Karpas-422 (cell line): ENCODE measurements at regions not wholly inside any gene's neighbourhood (a gene's known extent, or its start where the extent isn't known, plus 50 kb on each side); places are given as distances from the start of the nearest gene placed in this dataset.

ENCODE experiments used
- DNase-seq: peaks from one replicate; pipeline ENCODE4 v3.0.0-alpha.2; 2015
- H2AFZ ChIP-seq: fragments of 200-600 bp; sonication (generic); 2 replicates; pipeline ENCODE4 v1.6.1; 2014; ENCODE audit warnings: antibody characterized with exemption, low read length, mixed read lengths
- H3K27ac ChIP-seq: fragments of 200-600 bp; sonication (generic); 2 replicates; pipeline ENCODE4 v1.5.1; 2014; ENCODE audit warnings: mild to moderate bottlenecking, low read length, moderate library complexity
- H3K27me3 ChIP-seq: fragments of 200-600 bp; sonication (generic); 2 replicates; pipeline ENCODE4 v1.6.1; 2014; ENCODE audit warnings: low read length, mixed read lengths
- H3K36me3 ChIP-seq: fragments of 200-600 bp; sonication (generic); 2 replicates; pipeline ENCODE4 v1.6.1; 2014; ENCODE audit warnings: low read length, mixed read lengths; ENCODE audit not compliant: insufficient read depth
- H3K4me1 ChIP-seq: fragments of 200-600 bp; sonication (generic); 2 replicates; pipeline ENCODE4 v1.6.1; 2014; ENCODE audit warnings: mild to moderate bottlenecking, low read length, mixed read lengths
- H3K4me2 ChIP-seq: fragments of 200-600 bp; sonication (generic); 2 replicates; pipeline ENCODE4 v1.6.1; 2014; ENCODE audit warnings: low read length, low read depth, mild to moderate bottlenecking; ENCODE audit not compliant: poor library complexity, severe bottlenecking
- H3K4me3 ChIP-seq: fragments of 200-600 bp; sonication (generic); 2 replicates; pipeline ENCODE4 v1.5.1; 2014; ENCODE audit warnings: mild to moderate bottlenecking, antibody characterized with exemption, low read length, mixed read lengths
- H3K79me2 ChIP-seq: fragments of 200-600 bp; sonication (generic); 2 replicates; pipeline ENCODE4 v1.6.1; 2014; ENCODE audit warnings: mild to moderate bottlenecking, low read length, mixed read lengths
- H3K9ac ChIP-seq: fragments of 200-600 bp; sonication (generic); 2 replicates; pipeline ENCODE4 v1.6.0; 2014; ENCODE audit warnings: low read length
- H3K9me2 ChIP-seq: fragments of 200-600 bp; sonication (generic), shearing (Covaris generic); replicated peaks from 2 replicates; pipeline ENCODE4 v1.6.0; 2014; ENCODE audit warnings: mild to moderate bottlenecking, low read length, moderate library complexity; ENCODE audit not compliant: insufficient read depth
- H3K9me3 ChIP-seq: fragments of 300-700, 200-600 bp; sonication (generic); 2 replicates; pipeline ENCODE4 v1.6.1; 2014; ENCODE audit warnings: low read length, mixed read lengths
- H4K20me1 ChIP-seq: fragments of 200-600 bp; sonication (generic); 2 replicates; pipeline ENCODE4 v1.6.1; 2014; ENCODE audit warnings: mild to moderate bottlenecking, antibody characterized with exemption, low read length, low read depth; ENCODE audit not compliant: insufficient read depth

DNA sequence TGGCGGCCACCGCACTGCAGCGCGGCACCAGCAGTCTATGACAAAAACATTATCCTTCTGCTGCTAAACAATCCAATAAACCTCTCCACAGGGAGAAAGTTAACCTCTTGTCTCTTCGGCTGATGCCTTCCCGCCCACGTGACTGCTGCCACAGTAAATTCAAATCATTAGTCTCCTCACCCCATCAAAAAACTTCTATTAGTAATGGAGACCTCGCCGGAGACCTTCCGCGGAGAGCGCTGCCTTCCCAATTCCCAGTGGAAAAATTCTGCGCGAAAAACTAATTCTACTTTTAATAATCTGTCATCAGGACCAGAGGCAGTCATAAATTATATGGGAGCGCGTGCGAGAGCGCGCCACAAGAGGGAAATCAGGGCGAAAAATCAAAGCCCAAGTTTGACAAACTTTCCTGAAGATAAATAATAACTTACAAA is 90.0 kb upstream of the PAX2 start:
- Histone ChIP-seq H4K20me1 (no peaks in the 10 kb centered on the region), H3K4me2 (no peak overlapping the region)

DNA sequence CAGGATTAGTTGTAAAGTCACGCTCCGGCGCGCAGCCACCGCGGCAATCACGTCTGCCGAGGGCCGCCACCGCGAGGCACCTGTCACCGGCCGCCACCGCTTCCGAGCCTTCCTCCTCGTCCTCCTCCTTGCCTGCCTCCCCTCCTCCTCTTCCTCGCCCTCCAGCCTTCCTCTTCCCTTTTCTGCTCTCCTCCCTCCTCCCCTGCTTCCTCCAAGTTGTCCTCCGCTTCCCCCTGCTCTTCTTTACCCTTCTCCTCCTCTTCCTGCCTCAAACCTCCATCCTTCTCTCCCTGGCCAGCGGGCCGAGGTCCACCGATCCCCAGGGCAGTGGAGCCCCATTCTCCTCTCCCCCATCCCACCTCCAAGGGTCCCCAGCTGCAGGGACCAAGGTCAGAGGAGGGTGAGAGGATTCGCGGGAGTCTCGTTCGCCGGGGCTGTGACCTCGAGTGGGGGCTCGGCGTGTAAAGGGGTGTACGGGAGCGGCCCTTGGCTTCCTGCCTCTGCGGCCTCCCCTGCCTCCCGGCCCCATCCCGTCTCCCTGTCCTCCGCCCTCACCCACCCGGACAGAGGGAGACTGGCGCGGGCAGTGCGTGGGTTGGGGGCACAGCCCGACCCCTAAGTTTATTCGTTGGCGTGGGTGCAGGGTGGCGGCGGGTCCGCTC is 89.5 kb upstream of the PAX2 start:
- Histone ChIP-seq H2AFZ (no peak overlapping the region), H3K4me1 (no peaks in the 10 kb centered on the region), H3K9me2 (no peaks in the 10 kb centered on the region), H3K27me3 (no peaks in the 10 kb centered on the region), H3K36me3 (no peaks in the 10 kb centered on the region), H3K9ac (no peak overlapping the region), H3K4me2 (no peak overlapping the region), H3K79me2 (no peaks in the 10 kb centered on the region), H3K27ac (no peak overlapping the region), H3K9me3 (no peaks in the 10 kb centered on the region), H4K20me1 (no peaks in the 10 kb centered on the region), H3K4me3 (no peak overlapping the region)
- no peak for DNase-seq

More for the DNA sequence above, 90.0 kb upstream of the PAX2 start:
- no peaks in the 10 kb centered on the region for H3K27me3 ChIP-seq
- DNase-seq = no peak
- no peaks in the 10 kb centered on the region for H3K36me3 ChIP-seq
- no peak overlapping the region for H3K27ac ChIP-seq
- no peaks in the 10 kb centered on the region for H3K9me2 ChIP-seq
- H3K9ac ChIP-seq = no peak overlapping the region
- H2AFZ ChIP-seq = no peak overlapping the region
- no peaks in the 10 kb centered on the region for H3K9me3 ChIP-seq
- H3K4me3 ChIP-seq = no peak overlapping the region
- no peaks in the 10 kb centered on the region for H3K79me2 ChIP-seq
- H3K4me1 ChIP-seq = no peaks in the 10 kb centered on the region

DNA sequence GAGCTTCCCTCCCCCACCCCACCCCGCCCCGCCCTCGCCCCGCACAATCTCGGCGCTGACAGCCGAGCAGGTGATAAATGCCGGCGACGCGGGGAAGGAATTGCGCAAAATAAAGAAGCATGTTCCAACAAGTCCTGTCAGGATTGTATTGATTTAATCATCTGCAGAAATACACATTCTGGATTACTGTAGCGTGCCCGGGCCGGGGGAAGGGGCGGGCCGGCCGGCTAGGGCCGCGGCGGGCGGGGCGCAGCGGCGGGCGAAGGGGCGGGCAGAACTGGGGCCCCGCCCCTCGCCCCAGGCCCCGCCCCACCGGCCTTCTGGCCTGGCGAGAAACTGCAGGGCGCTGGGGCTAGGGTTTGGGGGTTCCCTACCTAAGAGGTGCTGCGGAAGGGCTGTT is 88.9 kb upstream of the PAX2 start:
- Histone ChIP-seq H4K20me1 (no peaks in the 10 kb centered on the region), H2AFZ (no peak overlapping the region), H3K4me1 (no peaks in the 10 kb centered on the region), H3K27ac (no peak overlapping the region), H3K36me3 (no peaks in the 10 kb centered on the region), H3K9me2 (no peaks in the 10 kb centered on the region), H3K9ac (no peak overlapping the region), H3K27me3 (no peaks in the 10 kb centered on the region), H3K9me3 (no peaks in the 10 kb centered on the region), H3K79me2 (no peaks in the 10 kb centered on the region), H3K4me2 (no peak overlapping the region), H3K4me3 (no peak overlapping the region)
- no peak for DNase-seq

DNA sequence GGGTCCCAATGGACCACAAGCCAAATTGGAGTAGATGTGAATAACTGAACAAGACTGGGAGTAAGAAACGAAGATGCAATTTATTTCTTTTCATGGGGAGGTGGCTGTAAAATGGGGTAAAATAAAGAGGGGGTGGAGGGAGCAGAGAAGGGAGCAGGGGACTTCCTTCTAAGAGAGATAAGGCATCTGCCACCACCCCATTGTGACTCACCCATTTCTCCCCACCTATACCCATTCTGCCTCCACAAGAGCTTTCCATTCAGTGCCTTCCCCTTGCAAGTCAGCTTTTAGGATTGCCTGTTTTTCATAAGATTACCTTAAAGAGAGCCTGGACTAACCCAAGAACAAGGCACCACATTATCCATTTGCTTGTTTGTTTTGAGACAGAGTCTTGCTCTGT is 87.1 kb upstream of the PAX2 start:
- no peak overlapping the region for H3K27ac ChIP-seq
- H3K27me3 ChIP-seq = no peaks in the 10 kb centered on the region
- no peak overlapping the region for H2AFZ ChIP-seq
- H3K9ac ChIP-seq = no peak overlapping the region
- H3K36me3 ChIP-seq = no peaks in the 10 kb centered on the region
- no peak overlapping the region for H3K4me2 ChIP-seq
- no peaks in the 10 kb centered on the region for H3K4me1 ChIP-seq
- H3K9me3 ChIP-seq = no peaks in the 10 kb centered on the region
- no peak overlapping the region for H3K4me3 ChIP-seq
- H4K20me1 ChIP-seq = no peaks in the 10 kb centered on the region
- no peak for DNase-seq
- H3K9me2 ChIP-seq = no peaks in the 10 kb centered on the region
- no peaks in the 10 kb centered on the region for H3K79me2 ChIP-seq

DNA sequence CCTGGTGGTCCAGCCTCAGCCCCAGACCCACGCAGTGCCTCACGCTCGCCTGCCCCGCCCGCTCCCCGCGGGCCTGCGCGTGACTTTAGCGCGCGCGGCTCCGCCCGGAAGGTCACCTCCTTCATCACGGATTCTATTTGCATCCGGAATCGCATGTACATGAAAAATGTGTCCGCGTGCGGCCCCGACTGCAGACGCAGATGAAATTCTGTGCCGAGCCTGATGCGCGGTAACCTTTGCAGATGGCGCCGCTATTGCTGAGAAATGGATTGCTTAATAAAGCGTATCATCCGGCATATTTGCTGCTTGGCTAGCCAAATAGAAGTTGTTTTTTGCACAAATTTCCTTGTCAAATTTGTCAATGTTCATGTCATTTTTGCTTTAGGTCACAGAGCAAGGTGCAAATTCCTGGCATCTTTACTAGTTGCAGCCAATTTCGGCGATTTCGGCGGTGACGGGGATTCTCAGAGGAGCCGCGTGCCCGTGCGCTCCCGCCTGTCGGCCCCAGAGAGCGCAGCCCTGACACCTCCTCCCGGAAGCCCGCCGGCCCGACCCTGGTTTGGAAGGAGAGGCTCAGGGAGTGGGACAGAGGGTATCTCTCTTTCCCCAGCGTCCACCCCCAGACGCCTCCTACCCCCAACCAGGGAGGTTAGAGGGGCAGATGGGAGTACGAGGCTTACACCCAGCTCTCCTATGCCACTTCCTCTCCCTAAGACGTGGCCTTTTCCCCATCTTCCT is 85.9 kb upstream of the PAX2 start:
- H3K79me2 ChIP-seq = no peaks in the 10 kb centered on the region

DNA sequence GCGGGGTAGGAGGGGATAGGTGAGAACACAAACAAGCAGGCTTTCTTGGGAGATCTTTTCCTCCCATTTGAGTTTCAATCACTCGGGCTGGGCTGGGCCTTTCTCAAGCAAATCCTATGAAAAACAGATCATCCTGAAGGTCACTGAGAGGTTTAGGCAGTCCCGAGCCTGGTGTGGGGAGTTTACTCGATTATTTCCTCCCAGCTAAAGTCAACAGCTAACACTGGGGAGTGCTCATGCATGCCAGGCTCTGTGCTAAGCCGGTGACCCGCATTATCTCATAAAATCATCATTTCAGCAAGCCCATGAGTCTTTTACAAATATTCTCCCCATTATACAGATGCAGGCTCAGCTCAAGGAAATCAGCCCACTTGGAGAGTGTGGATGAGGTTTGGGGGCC is 85.0 kb upstream of the PAX2 start:
- Histone ChIP-seq H3K27me3 (no peaks in the 10 kb centered on the region), H3K4me1 (no peaks in the 10 kb centered on the region), H3K4me2 (no peak overlapping the region), H3K9me3 (no peaks in the 10 kb centered on the region), H3K36me3 (no peaks in the 10 kb centered on the region), H3K9me2 (no peaks in the 10 kb centered on the region), H3K79me2 (no peaks in the 10 kb centered on the region), H2AFZ (no peak overlapping the region), H3K27ac (no peak overlapping the region), H3K9ac (no peak overlapping the region), H3K4me3 (no peak overlapping the region), H4K20me1 (no peaks in the 10 kb centered on the region)
- DNase-seq = no peak

More for the DNA sequence above, 85.9 kb upstream of the PAX2 start:
- Histone ChIP-seq H3K9me2 (no peaks in the 10 kb centered on the region), H3K4me2 (no peak overlapping the region), H2AFZ (no peak overlapping the region), H3K27ac (no peak overlapping the region), H3K27me3 (no peaks in the 10 kb centered on the region), H3K9me3 (no peaks in the 10 kb centered on the region), H4K20me1 (no peaks in the 10 kb centered on the region), H3K4me3 (no peak overlapping the region), H3K9ac (no peak overlapping the region), H3K4me1 (no peaks in the 10 kb centered on the region), H3K36me3 (no peaks in the 10 kb centered on the region)
- DNase-seq = no peak

DNA sequence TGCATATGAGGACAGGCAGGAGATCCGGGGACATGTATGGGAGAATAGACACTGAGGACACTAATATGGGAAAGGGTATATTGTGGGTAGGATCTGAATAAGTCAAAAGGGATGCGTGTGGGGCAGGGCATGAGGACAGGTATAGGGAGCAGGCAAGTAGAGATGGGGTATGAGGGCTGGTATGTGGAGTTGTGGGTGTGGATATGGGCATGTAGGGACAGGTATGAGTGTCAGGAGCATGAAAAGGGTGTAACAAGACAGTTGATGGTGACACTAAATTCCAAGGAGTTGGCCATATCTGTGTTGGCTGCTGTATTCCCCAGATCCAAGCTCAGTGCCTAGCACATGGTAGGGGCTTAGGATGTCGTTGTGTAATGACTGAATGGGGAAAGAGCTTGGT is 84.4 kb upstream of the PAX2 start:
- H3K36me3 ChIP-seq = no peaks in the 10 kb centered on the region
- no peak for DNase-seq
- no peaks in the 10 kb centered on the region for H3K9me2 ChIP-seq
- H3K4me3 ChIP-seq = no peak overlapping the region
- H3K27me3 ChIP-seq = no peaks in the 10 kb centered on the region
- no peak overlapping the region for H3K4me2 ChIP-seq
- no peak overlapping the region for H3K9ac ChIP-seq
- H4K20me1 ChIP-seq = no peaks in the 10 kb centered on the region
- no peaks in the 10 kb centered on the region for H3K9me3 ChIP-seq
- no peak overlapping the region for H3K27ac ChIP-seq
- no peaks in the 10 kb centered on the region for H3K4me1 ChIP-seq
- no peaks in the 10 kb centered on the region for H3K79me2 ChIP-seq
- no peak overlapping the region for H2AFZ ChIP-seq

DNA sequence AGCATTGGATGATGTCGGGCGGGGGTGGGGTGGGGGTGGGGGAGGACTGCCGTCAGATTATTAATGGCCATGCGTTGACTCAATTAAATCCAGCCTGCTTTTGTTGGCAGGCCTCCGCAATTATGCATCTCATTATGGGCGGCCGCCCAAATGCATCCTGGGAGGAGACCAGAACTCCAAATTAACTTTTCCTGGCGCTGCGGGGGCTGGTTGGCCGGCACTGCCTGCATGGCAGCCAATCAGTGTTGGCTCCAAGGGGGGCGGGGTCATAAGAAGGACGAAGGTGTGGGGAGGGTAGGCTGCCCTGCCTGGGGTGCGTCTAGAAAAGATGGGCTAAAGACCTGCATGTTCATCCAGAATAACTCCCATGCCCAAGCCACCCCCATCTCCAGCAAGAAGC is 83.9 kb upstream of the PAX2 start:
- H3K4me2 ChIP-seq = no peak overlapping the region
- no peaks in the 10 kb centered on the region for H3K9me3 ChIP-seq
- no peak for DNase-seq
- no peaks in the 10 kb centered on the region for H3K9me2 ChIP-seq
- H3K9ac ChIP-seq = no peak overlapping the region
- H4K20me1 ChIP-seq = no peaks in the 10 kb centered on the region
- H3K36me3 ChIP-seq = no peaks in the 10 kb centered on the region
- no peak overlapping the region for H3K27ac ChIP-seq
- no peaks in the 10 kb centered on the region for H3K27me3 ChIP-seq
- H3K4me3 ChIP-seq = no peak overlapping the region
- H3K4me1 ChIP-seq = no peaks in the 10 kb centered on the region
- no peaks in the 10 kb centered on the region for H3K79me2 ChIP-seq
- H2AFZ ChIP-seq = no peak overlapping the region
